WTC11 (cell line): ENCODE measurements at regions not wholly inside any gene's neighbourhood (a gene's known extent, or its start where the extent isn't known, plus 50 kb on each side); places are given as distances from the start of the nearest gene placed in this dataset.

Experiments used
- ATAC-seq: fragments of 200-7000 bp; cut with Tn5 transposase; 2 replicates; pipeline ENCODE4 v1.10.0; 2021; ENCODE audit warnings: mild to moderate bottlenecking, moderate library complexity
- CTCF ChIA-PET: fragments of 300-600 bp; sonication (Branson Sonifier 250); formaldehyde crosslinking; loops from one replicate; lab custom pipeline; 2021; ENCODE audit warnings: antibody characterized with exemption; lab: Charles Lee
- POLR2A ChIA-PET: fragments of 350-600 bp; sonication (Branson Sonifier 250); formaldehyde crosslinking; loops from one replicate; lab custom pipeline; 2021; ENCODE audit warnings: antibody characterized with exemption; lab: Charles Lee
- DNase-seq: peaks from one replicate; pipeline ENCODE4 v3.0.0; 2021; ENCODE audit warnings: low spot score
- H3K27ac Mint-ChIP-seq: 2 replicates; pipeline ENCODE4 v1.8.0; 2021; ENCODE audit warnings: mixed read lengths
- H3K27me3 Mint-ChIP-seq: 2 replicates; pipeline ENCODE4 v1.8.0; 2021; ENCODE audit warnings: low read depth, mild to moderate bottlenecking, moderate library complexity, mixed read lengths
- H3K36me3 Mint-ChIP-seq: 2 replicates; pipeline ENCODE4 v1.8.0; 2021; ENCODE audit warnings: mixed read lengths
- H3K4me1 Mint-ChIP-seq: 2 replicates; pipeline ENCODE4 v1.8.0; 2022; ENCODE audit warnings: mixed read lengths
- H3K4me3 Mint-ChIP-seq: 2 replicates; pipeline ENCODE4 v1.8.0; 2021; ENCODE audit warnings: mild to moderate bottlenecking, moderate library complexity, mixed read lengths
- H3K9me3 Mint-ChIP-seq: 2 replicates; pipeline ENCODE4 v1.8.0; 2021; ENCODE audit warnings: mixed read lengths
- CREB1 ChIP-seq: sonication (generic); formaldehyde crosslinking; IDR thresholded peaks from 2 replicates; pipeline ENCODE4 v1.8.0; 2023; ENCODE audit warnings: mild to moderate bottlenecking, missing genetic modification reagents
- CREM ChIP-seq: sonication (generic); formaldehyde crosslinking; IDR thresholded peaks from 2 replicates; pipeline ENCODE4 v1.8.1; 2022; ENCODE audit warnings: mild to moderate bottlenecking, missing genetic modification reagents, moderate library complexity
- HMGA2 ChIP-seq: fragments of 250-450 bp; sonication (Bioruptor Pico); IDR thresholded peaks from 2 replicates; pipeline ENCODE4 v1.4.0; 2021; ENCODE audit warnings: mild to moderate bottlenecking, moderate library complexity
- IRF2 ChIP-seq: sonication (generic); formaldehyde crosslinking; IDR thresholded peaks from 2 replicates; pipeline ENCODE4 v1.8.0; 2022; ENCODE audit warnings: low read depth, missing genetic modification reagents, borderline replicate concordance
- JUN ChIP-seq: sonication (generic); formaldehyde crosslinking; IDR thresholded peaks from 2 replicates; pipeline ENCODE4 v1.8.0; 2023; ENCODE audit warnings: mild to moderate bottlenecking, missing genetic modification reagents
- KAT7 ChIP-seq: sonication (generic); formaldehyde crosslinking; IDR thresholded peaks from 2 replicates; pipeline ENCODE4 v1.8.1; 2023; ENCODE audit warnings: missing genetic modification reagents, mild to moderate bottlenecking, borderline replicate concordance
- MYBL2 ChIP-seq: sonication (generic); formaldehyde crosslinking; IDR thresholded peaks from 2 replicates; pipeline ENCODE4 v1.8.1; 2023; ENCODE audit warnings: mild to moderate bottlenecking, moderate library complexity, missing genetic modification reagents
- PRRX2 ChIP-seq: fragments of 250-450 bp; sonication (Bioruptor Pico); IDR thresholded peaks from 2 replicates; pipeline ENCODE4 v1.8.0; 2021; ENCODE audit warnings: mild to moderate bottlenecking
- RELA ChIP-seq: sonication (generic); formaldehyde crosslinking; IDR thresholded peaks from 2 replicates; pipeline ENCODE4 v1.8.1; 2022; ENCODE audit warnings: missing genetic modification reagents, mild to moderate bottlenecking, borderline replicate concordance
- SMAD3 ChIP-seq: sonication (generic); formaldehyde crosslinking; IDR thresholded peaks from 2 replicates; pipeline ENCODE4 v1.8.0; 2022; ENCODE audit warnings: missing genetic modification reagents, mild to moderate bottlenecking, borderline replicate concordance
- TCF7 ChIP-seq: sonication (generic); formaldehyde crosslinking; IDR thresholded peaks from 2 replicates; pipeline ENCODE4 v1.8.0; 2022; ENCODE audit warnings: mild to moderate bottlenecking, low read depth, missing genetic modification reagents, moderate library complexity
- ZNF121 ChIP-seq: sonication (generic); formaldehyde crosslinking; IDR thresholded peaks from 2 replicates; pipeline ENCODE4 v1.8.0; 2023; ENCODE audit warnings: missing genetic modification reagents
- ZNF317 ChIP-seq: sonication (generic); formaldehyde crosslinking; IDR thresholded peaks from 2 replicates; pipeline ENCODE4 v1.8.1; 2023; ENCODE audit warnings: low read depth, mild to moderate bottlenecking, moderate library complexity, missing genetic modification reagents, borderline replicate concordance
- ZNF671 ChIP-seq: fragments of 250-450 bp; sonication (Bioruptor Pico); IDR thresholded peaks from 2 replicates; pipeline ENCODE4 v1.8.0; 2021; ENCODE audit warnings: mild to moderate bottlenecking
- TF ChIP-seq, protein P1 (sequence below): sonication (generic); formaldehyde crosslinking; IDR thresholded peaks from 2 replicates; pipeline ENCODE4 v1.8.1; 2023; ENCODE audit warnings: mild to moderate bottlenecking, moderate library complexity, missing genetic modification reagents
- TF ChIP-seq, protein P2 (sequence below): sonication (generic); formaldehyde crosslinking; IDR thresholded peaks from 2 replicates; pipeline ENCODE4 v1.8.1; 2023; ENCODE audit warnings: mild to moderate bottlenecking, missing genetic modification reagents
- TF ChIP-seq, protein P3 (sequence below): sonication (generic); formaldehyde crosslinking; IDR thresholded peaks from 2 replicates; pipeline ENCODE4 v1.8.0; 2022; ENCODE audit warnings: mild to moderate bottlenecking, missing genetic modification reagents
- TF ChIP-seq, protein P4 (sequence below): fragments of 250-450 bp; sonication (Bioruptor Pico); IDR thresholded peaks from 2 replicates; pipeline ENCODE4 v1.9.0; 2021; ENCODE audit warnings: moderate library complexity, mild to moderate bottlenecking, inconsistent platforms, borderline replicate concordance
- TF ChIP-seq, protein P5 (sequence below): sonication (generic); formaldehyde crosslinking; IDR thresholded peaks from 2 replicates; pipeline ENCODE4 v1.8.1; 2023; ENCODE audit warnings: mild to moderate bottlenecking, missing genetic modification reagents, moderate library complexity
- TF ChIP-seq, protein P6 (sequence below): sonication (generic); formaldehyde crosslinking; IDR thresholded peaks from 2 replicates; pipeline ENCODE4 v1.8.1; 2022; ENCODE audit warnings: low read depth, mild to moderate bottlenecking, moderate library complexity, missing genetic modification reagents, borderline replicate concordance
- TF ChIP-seq, protein P7 (sequence below): sonication (generic); formaldehyde crosslinking; IDR thresholded peaks from 2 replicates; pipeline ENCODE4 v1.8.0; 2022; ENCODE audit warnings: mild to moderate bottlenecking, missing genetic modification reagents
- TF ChIP-seq, protein P8 (sequence below): sonication (generic); formaldehyde crosslinking; IDR thresholded peaks from 2 replicates; pipeline ENCODE4 v1.8.0; 2023; ENCODE audit warnings: mild to moderate bottlenecking, missing genetic modification reagents

DNA sequence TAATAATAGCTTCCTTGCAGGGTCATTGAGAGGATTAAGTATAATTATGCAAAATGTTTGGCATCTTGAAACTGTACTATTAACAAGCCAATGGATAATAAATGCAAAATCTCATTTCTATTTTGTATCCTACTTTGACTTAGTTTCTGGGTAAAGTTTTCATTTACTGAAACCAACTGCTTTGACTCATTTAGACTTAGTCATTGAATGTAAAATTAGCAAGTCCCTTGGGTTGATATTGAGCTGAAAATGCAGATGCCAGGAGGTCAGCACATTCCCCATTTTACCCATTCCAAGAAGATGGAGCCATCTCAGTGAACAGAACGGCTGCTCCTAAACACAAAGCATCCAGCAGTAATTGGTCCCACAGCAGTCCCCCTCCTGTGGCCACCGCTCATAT, 74.7 kb upstream of the GATB start (continued):
- TF ChIP-seq, protein P1, sequence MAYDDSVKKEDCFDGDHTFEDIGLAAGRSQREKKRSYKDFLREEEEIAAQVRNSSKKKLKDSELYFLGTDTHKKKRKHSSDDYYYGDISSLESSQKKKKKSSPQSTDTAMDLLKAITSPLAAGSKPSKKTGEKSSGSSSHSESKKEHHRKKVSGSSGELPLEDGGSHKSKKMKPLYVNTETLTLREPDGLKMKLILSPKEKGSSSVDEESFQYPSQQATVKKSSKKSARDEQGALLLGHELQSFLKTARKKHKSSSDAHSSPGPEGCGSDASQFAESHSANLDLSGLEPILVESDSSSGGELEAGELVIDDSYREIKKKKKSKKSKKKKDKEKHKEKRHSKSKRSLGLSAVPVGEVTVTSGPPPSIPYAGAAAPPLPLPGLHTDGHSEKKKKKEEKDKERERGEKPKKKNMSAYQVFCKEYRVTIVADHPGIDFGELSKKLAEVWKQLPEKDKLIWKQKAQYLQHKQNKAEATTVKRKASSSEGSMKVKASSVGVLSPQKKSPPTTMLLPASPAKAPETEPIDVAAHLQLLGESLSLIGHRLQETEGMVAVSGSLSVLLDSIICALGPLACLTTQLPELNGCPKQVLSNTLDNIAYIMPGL (CRISPR knock-in tag): no peak
- TF ChIP-seq, protein P2, sequence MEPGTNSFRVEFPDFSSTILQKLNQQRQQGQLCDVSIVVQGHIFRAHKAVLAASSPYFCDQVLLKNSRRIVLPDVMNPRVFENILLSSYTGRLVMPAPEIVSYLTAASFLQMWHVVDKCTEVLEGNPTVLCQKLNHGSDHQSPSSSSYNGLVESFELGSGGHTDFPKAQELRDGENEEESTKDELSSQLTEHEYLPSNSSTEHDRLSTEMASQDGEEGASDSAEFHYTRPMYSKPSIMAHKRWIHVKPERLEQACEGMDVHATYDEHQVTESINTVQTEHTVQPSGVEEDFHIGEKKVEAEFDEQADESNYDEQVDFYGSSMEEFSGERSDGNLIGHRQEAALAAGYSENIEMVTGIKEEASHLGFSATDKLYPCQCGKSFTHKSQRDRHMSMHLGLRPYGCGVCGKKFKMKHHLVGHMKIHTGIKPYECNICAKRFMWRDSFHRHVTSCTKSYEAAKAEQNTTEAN (CRISPR knock-in tag): no peak
- TF ChIP-seq, protein P3, sequence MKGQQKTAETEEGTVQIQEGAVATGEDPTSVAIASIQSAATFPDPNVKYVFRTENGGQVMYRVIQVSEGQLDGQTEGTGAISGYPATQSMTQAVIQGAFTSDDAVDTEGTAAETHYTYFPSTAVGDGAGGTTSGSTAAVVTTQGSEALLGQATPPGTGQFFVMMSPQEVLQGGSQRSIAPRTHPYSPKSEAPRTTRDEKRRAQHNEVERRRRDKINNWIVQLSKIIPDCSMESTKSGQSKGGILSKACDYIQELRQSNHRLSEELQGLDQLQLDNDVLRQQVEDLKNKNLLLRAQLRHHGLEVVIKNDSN (CRISPR knock-in tag): no peak
- TF ChIP-seq ZNF317 (CRISPR knock-in tag): no peak
- no peak for TF ChIP-seq CREM (CRISPR knock-in tag)

DNA sequence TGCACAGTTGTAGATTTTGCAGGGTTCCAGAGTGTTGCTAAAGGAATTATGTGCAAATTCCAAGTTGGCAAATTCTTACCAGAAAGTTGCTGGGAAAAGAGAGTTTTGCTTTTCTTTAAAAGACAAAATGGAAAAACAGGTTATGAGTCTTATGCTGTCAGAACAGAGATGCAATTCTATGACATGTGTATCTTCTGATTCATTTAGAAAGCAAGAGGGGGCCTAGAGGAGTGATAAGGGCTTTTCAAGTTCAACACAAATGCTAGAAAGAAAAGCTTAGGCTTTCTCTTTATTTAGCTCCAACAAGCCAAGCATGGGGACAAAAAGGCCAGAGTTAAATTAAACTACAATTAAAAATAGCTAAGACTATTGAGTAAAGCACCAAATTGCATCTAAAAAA, 72.4 kb upstream of the GATB start:
- no peak overlapping the region for H3K4me3 Mint-ChIP-seq
- DNase-seq (no peak), ATAC-seq (no peak)
- H3K4me1 Mint-ChIP-seq: peaks cover 18% of the 10 kb centered on the region
- no peak overlapping the region for H3K27ac Mint-ChIP-seq
- CTCF ChIA-PET: no interaction called here
- H3K9me3 Mint-ChIP-seq: peaks cover 19% of the 10 kb centered on the region
- H3K27me3 Mint-ChIP-seq: no peaks in the 10 kb centered on the region; the same call in 1 of the 2 replicates
- H3K36me3 Mint-ChIP-seq: peaks cover 11% of the 10 kb centered on the region
- POLR2A ChIA-PET: no interaction called here
- TF ChIP-seq PRRX2 (CRISPR knock-in tag) (no peak), ZNF121 (CRISPR knock-in tag) (no peak), TCF7 (CRISPR knock-in tag) (no peak), IRF2 (CRISPR knock-in tag) (no peak), MYBL2 (CRISPR knock-in tag) (no peak), RELA (CRISPR knock-in tag) (no peak), CREB1 (CRISPR knock-in tag) (no peak), ZNF671 (no peak), KAT7 (CRISPR knock-in tag) (no peak), JUN (CRISPR knock-in tag) (no peak), SMAD3 (CRISPR knock-in tag) (no peak), HMGA2 (CRISPR knock-in tag) (no peak)
- TF ChIP-seq, protein P4, sequence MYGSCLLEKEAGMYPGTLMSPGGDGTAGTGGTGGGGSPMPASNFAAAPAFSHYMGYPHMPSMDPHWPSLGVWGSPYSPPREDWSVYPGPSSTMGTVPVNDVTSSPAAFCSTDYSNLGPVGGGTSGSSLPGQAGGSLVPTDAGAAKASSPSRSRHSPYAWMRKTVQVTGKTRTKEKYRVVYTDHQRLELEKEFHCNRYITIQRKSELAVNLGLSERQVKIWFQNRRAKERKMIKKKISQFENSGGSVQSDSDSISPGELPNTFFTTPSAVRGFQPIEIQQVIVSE (CRISPR knock-in tag): no peak
- TF ChIP-seq, protein P5, sequence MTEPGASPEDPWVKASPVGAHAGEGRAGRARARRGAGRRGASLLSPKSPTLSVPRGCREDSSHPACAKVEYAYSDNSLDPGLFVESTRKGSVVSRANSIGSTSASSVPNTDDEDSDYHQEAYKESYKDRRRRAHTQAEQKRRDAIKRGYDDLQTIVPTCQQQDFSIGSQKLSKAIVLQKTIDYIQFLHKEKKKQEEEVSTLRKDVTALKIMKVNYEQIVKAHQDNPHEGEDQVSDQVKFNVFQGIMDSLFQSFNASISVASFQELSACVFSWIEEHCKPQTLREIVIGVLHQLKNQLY (CRISPR knock-in tag): no peak
- TF ChIP-seq, protein P6, sequence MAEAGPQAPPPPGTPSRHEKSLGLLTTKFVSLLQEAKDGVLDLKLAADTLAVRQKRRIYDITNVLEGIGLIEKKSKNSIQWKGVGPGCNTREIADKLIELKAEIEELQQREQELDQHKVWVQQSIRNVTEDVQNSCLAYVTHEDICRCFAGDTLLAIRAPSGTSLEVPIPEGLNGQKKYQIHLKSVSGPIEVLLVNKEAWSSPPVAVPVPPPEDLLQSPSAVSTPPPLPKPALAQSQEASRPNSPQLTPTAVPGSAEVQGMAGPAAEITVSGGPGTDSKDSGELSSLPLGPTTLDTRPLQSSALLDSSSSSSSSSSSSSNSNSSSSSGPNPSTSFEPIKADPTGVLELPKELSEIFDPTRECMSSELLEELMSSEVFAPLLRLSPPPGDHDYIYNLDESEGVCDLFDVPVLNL: no peak
- TF ChIP-seq, protein P7, sequence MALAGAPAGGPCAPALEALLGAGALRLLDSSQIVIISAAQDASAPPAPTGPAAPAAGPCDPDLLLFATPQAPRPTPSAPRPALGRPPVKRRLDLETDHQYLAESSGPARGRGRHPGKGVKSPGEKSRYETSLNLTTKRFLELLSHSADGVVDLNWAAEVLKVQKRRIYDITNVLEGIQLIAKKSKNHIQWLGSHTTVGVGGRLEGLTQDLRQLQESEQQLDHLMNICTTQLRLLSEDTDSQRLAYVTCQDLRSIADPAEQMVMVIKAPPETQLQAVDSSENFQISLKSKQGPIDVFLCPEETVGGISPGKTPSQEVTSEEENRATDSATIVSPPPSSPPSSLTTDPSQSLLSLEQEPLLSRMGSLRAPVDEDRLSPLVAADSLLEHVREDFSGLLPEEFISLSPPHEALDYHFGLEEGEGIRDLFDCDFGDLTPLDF (CRISPR knock-in tag): no peak
- TF ChIP-seq, protein P8, sequence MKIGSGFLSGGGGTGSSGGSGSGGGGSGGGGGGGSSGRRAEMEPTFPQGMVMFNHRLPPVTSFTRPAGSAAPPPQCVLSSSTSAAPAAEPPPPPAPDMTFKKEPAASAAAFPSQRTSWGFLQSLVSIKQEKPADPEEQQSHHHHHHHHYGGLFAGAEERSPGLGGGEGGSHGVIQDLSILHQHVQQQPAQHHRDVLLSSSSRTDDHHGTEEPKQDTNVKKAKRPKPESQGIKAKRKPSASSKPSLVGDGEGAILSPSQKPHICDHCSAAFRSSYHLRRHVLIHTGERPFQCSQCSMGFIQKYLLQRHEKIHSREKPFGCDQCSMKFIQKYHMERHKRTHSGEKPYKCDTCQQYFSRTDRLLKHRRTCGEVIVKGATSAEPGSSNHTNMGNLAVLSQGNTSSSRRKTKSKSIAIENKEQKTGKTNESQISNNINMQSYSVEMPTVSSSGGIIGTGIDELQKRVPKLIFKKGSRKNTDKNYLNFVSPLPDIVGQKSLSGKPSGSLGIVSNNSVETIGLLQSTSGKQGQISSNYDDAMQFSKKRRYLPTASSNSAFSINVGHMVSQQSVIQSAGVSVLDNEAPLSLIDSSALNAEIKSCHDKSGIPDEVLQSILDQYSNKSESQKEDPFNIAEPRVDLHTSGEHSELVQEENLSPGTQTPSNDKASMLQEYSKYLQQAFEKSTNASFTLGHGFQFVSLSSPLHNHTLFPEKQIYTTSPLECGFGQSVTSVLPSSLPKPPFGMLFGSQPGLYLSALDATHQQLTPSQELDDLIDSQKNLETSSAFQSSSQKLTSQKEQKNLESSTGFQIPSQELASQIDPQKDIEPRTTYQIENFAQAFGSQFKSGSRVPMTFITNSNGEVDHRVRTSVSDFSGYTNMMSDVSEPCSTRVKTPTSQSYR: no peak
